HEK293 (cell line): ENCODE measurements at regions not wholly inside any gene's neighbourhood (a gene's known extent, or its start where the extent isn't known, plus 50 kb on each side); places are given as distances from the start of the nearest gene placed in this dataset.

Experiments
- CTCF ChIA-PET: fragments of 350-600 bp; formaldehyde crosslinking; extraction: SDS; loops from one replicate; lab custom pipeline; 2021; ENCODE audit warnings: antibody characterized with exemption; lab: Yijun Ruan, JAX
- POLR2A ChIA-PET: fragments of 300-600 bp; formaldehyde crosslinking; extraction: SDS; loops from one replicate; lab custom pipeline; 2020; ENCODE audit warnings: antibody characterized with exemption, inconsistent platforms; lab: Yijun Ruan, JAX
- H3K27ac ChIP-seq: fragments of 200-500 bp; sonication (Bioruptor generic); 2 replicates; pipeline ENCODE4 v1.5.1; 2014; ENCODE audit warnings: low read depth, low read length, control low read depth, inconsistent platforms; ENCODE audit errors: extremely low read depth
- H3K36me3 ChIP-seq, 2 experiments: fragments of 200-500 bp in 1 of 2; sonication (Bioruptor generic) in 1 of 2; 1 replicate in 1 of 2; 2 replicates in 1 of 2; pipeline ENCODE4 v1.5.1; 2014 to 2017; ENCODE audit warnings: inconsistent platforms in 2 of 2, low read length in 2 of 2; ENCODE audit not compliant: control insufficient read depth in 2 of 2, insufficient read depth in 1 of 2
- H3K4me1 ChIP-seq: fragments of 200-500 bp; sonication (Bioruptor generic); 2 replicates; pipeline ENCODE4 v1.5.1; 2014; ENCODE audit warnings: mild to moderate bottlenecking, low read length, inconsistent platforms; ENCODE audit not compliant: control insufficient read depth, insufficient read depth
- H3K4me3 ChIP-seq: 2 replicates; pipeline ENCODE4 v1.5.1; 2011; ENCODE audit warnings: low read depth, mild to moderate bottlenecking, control low read depth, low read length, moderate library complexity
- H3K9me3 ChIP-seq: fragments of 200-500 bp; sonication (Bioruptor generic); 2 replicates; pipeline ENCODE4 v1.5.1; 2014; ENCODE audit warnings: low read depth, low read length, inconsistent platforms; ENCODE audit not compliant: control insufficient read depth, insufficient read depth
- MZF1 ChIP-seq: fragments of 450-650 bp; formaldehyde crosslinking; IDR thresholded peaks from 2 replicates; pipeline ENCODE4 v1.5.1; 2017; ENCODE audit warnings: missing biosample characterization, missing genetic modification characterization, borderline replicate concordance
- SCRT1 ChIP-seq: fragments of 450-650 bp; formaldehyde crosslinking; IDR thresholded peaks from 2 replicates; pipeline ENCODE4 v1.5.1; 2016; ENCODE audit warnings: missing biosample characterization, missing genetic modification characterization, borderline replicate concordance
- SP3 ChIP-seq: fragments of 450-650 bp; formaldehyde crosslinking; IDR thresholded peaks from 2 replicates; pipeline ENCODE4 v1.5.1; 2016; ENCODE audit warnings: missing biosample characterization, missing genetic modification characterization
- ZBTB7A ChIP-seq: fragments of 450-650 bp; formaldehyde crosslinking; IDR thresholded peaks from 2 replicates; pipeline ENCODE4 v1.5.1; 2016; ENCODE audit warnings: low read depth, missing biosample characterization, missing genetic modification characterization
- ZFP3 ChIP-seq: fragments of 450-650 bp; formaldehyde crosslinking; IDR thresholded peaks from 2 replicates; pipeline ENCODE4 v1.5.1; 2016; ENCODE audit warnings: low read depth, missing biosample characterization, missing genetic modification characterization
- ZNF140 ChIP-seq: fragments of 450-650 bp; formaldehyde crosslinking; IDR thresholded peaks from 2 replicates; pipeline ENCODE4 v1.5.1; 2016; ENCODE audit warnings: missing biosample characterization, missing genetic modification characterization
- ZNF211 ChIP-seq: fragments of 450-650 bp; formaldehyde crosslinking; IDR thresholded peaks from 2 replicates; pipeline ENCODE4 v1.5.1; 2016; ENCODE audit warnings: low read depth, missing biosample characterization, missing genetic modification characterization
- ZNF404 ChIP-seq: fragments of 450-650 bp; formaldehyde crosslinking; IDR thresholded peaks from 2 replicates; pipeline ENCODE4 v1.5.1; 2017; ENCODE audit warnings: missing biosample characterization, missing genetic modification characterization
- ZNF416 ChIP-seq: fragments of 450-650 bp; formaldehyde crosslinking; IDR thresholded peaks from 2 replicates; pipeline ENCODE4 v1.5.1; 2016; ENCODE audit warnings: missing biosample characterization, missing genetic modification characterization
- ZNF473 ChIP-seq: fragments of 450-650 bp; formaldehyde crosslinking; IDR thresholded peaks from 2 replicates; pipeline ENCODE4 v1.5.1; 2017; ENCODE audit warnings: missing biosample characterization, missing genetic modification characterization
- ZNF548 ChIP-seq: fragments of 450-650 bp; formaldehyde crosslinking; IDR thresholded peaks from 2 replicates; pipeline ENCODE4 v1.5.1; 2016; ENCODE audit warnings: missing biosample characterization, missing genetic modification characterization
- ZNF660 ChIP-seq: fragments of 450-650 bp; IDR thresholded peaks from 2 replicates; pipeline ENCODE4 v1.5.1; 2018; ENCODE audit warnings: missing biosample characterization, mild to moderate bottlenecking, missing genetic modification characterization
- ZNF677 ChIP-seq: fragments of 450-650 bp; IDR thresholded peaks from 2 replicates; pipeline ENCODE4 v1.5.0; 2018; ENCODE audit warnings: missing biosample characterization, mild to moderate bottlenecking, missing genetic modification characterization, moderate library complexity
- TF ChIP-seq, protein P1 (sequence below): fragments of 450-650 bp; formaldehyde crosslinking; IDR thresholded peaks from 2 replicates; pipeline ENCODE4 v1.5.1; 2016; ENCODE audit warnings: missing biosample characterization, missing genetic modification characterization
- TF ChIP-seq, protein P2 (sequence below): fragments of 450-650 bp; formaldehyde crosslinking; IDR thresholded peaks from 2 replicates; pipeline ENCODE4 v1.5.1; 2016; ENCODE audit warnings: missing biosample characterization, missing genetic modification characterization, borderline replicate concordance
- TF ChIP-seq, protein P3 (sequence below): fragments of 450-650 bp; formaldehyde crosslinking; IDR thresholded peaks from 2 replicates; pipeline ENCODE4 v1.5.1; 2016; ENCODE audit warnings: missing biosample characterization, missing genetic modification characterization, borderline replicate concordance
- TF ChIP-seq, protein P4 (sequence below): fragments of 450-650 bp; formaldehyde crosslinking; IDR thresholded peaks from 2 replicates; pipeline ENCODE4 v1.5.1; 2016; ENCODE audit warnings: missing biosample characterization, missing genetic modification characterization
- TF ChIP-seq, protein P5 (sequence below): fragments of 450-650 bp; formaldehyde crosslinking; IDR thresholded peaks from 2 replicates; pipeline ENCODE4 v1.5.1; 2016; ENCODE audit warnings: missing biosample characterization, missing genetic modification characterization
- TF ChIP-seq, protein P6 (sequence below): fragments of 450-650 bp; formaldehyde crosslinking; IDR thresholded peaks from 2 replicates; pipeline ENCODE4 v1.5.1; 2016; ENCODE audit warnings: missing biosample characterization, missing genetic modification characterization

DNA sequence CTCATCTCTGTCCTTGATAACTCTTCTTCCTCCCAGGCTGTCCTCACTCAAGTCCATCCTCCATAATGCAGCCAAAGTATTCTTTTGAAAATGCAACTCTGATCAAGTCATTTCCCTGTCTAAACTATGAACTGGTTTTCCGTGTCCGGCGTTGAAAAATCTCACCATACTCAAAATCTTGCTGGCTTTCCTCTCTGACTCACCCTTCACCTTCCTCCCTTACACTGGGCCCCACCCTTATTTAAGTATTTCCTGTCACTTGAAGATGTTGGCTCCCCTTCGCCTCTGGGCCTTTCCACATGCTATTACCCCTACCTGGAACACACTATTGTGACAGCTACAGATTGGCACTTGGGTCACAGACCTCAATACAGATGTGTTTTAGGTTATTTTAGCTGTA, 515.6 kb downstream of the INHBA start (continued):
- no peak for TF ChIP-seq MZF1 (tag by site-specific recombination)
- no peak for TF ChIP-seq ZNF677
- TF ChIP-seq ZNF211 (tag by site-specific recombination) = no peak
- TF ChIP-seq ZNF404 = no peak
- TF ChIP-seq ZNF473 (tag by site-specific recombination) = no peak
- no peak for TF ChIP-seq ZFP3
- no peak for TF ChIP-seq SCRT1 (tag by site-specific recombination)
- TF ChIP-seq ZNF660 (tag by site-specific recombination) = no peak
- no peak for TF ChIP-seq ZBTB7A (tag by site-specific recombination)
- TF ChIP-seq ZNF416 (tag by site-specific recombination) = no peak
- no peak for TF ChIP-seq ZNF140 (tag by site-specific recombination)

DNA sequence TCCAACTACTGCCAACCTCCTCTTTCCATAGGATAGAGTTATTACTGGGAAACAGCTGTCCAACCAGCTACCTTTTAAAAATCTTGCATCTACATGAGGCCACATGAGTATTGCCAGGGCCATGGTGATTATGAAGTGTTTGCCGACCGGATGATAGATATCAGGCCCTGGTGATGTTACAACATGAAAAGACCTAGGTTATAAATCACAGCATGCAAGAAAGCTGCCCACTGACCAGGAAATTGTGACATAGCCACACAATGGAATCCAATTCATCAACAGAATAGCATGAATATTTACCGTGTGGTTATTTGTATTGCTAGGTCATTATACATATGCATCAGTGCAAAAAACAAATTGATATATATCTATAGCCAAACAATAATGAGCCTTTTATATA, 517.0 kb downstream of the INHBA start:
- CTCF ChIA-PET = interaction anchor here (0.7 kb wide), 1 partner anchor 105 kb away, joined by 3 read pairs; no protein-coding TSS in a partner anchor
- H3K9me3 ChIP-seq = no peaks in the 10 kb centered on the region
- POLR2A ChIA-PET = no interaction called here
- no peak overlapping the region for H3K4me3 ChIP-seq
- no peaks in the 10 kb centered on the region for H3K36me3 ChIP-seq
- no peak for TF ChIP-seq SP3
- TF ChIP-seq, protein P1, sequence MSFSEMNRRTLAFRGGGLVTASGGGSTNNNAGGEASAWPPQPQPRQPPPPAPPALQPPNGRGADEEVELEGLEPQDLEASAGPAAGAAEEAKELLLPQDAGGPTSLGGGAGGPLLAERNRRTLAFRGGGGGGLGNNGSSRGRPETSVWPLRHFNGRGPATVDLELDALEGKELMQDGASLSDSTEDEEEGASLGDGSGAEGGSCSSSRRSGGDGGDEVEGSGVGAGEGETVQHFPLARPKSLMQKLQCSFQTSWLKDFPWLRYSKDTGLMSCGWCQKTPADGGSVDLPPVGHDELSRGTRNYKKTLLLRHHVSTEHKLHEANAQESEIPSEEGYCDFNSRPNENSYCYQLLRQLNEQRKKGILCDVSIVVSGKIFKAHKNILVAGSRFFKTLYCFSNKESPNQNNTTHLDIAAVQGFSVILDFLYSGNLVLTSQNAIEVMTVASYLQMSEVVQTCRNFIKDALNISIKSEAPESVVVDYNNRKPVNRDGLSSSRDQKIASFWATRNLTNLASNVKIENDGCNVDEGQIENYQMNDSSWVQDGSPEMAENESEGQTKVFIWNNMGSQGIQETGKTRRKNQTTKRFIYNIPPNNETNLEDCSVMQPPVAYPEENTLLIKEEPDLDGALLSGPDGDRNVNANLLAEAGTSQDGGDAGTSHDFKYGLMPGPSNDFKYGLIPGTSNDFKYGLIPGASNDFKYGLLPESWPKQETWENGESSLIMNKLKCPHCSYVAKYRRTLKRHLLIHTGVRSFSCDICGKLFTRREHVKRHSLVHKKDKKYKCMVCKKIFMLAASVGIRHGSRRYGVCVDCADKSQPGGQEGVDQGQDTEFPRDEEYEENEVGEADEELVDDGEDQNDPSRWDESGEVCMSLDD = no peak
- TF ChIP-seq, protein P2, sequence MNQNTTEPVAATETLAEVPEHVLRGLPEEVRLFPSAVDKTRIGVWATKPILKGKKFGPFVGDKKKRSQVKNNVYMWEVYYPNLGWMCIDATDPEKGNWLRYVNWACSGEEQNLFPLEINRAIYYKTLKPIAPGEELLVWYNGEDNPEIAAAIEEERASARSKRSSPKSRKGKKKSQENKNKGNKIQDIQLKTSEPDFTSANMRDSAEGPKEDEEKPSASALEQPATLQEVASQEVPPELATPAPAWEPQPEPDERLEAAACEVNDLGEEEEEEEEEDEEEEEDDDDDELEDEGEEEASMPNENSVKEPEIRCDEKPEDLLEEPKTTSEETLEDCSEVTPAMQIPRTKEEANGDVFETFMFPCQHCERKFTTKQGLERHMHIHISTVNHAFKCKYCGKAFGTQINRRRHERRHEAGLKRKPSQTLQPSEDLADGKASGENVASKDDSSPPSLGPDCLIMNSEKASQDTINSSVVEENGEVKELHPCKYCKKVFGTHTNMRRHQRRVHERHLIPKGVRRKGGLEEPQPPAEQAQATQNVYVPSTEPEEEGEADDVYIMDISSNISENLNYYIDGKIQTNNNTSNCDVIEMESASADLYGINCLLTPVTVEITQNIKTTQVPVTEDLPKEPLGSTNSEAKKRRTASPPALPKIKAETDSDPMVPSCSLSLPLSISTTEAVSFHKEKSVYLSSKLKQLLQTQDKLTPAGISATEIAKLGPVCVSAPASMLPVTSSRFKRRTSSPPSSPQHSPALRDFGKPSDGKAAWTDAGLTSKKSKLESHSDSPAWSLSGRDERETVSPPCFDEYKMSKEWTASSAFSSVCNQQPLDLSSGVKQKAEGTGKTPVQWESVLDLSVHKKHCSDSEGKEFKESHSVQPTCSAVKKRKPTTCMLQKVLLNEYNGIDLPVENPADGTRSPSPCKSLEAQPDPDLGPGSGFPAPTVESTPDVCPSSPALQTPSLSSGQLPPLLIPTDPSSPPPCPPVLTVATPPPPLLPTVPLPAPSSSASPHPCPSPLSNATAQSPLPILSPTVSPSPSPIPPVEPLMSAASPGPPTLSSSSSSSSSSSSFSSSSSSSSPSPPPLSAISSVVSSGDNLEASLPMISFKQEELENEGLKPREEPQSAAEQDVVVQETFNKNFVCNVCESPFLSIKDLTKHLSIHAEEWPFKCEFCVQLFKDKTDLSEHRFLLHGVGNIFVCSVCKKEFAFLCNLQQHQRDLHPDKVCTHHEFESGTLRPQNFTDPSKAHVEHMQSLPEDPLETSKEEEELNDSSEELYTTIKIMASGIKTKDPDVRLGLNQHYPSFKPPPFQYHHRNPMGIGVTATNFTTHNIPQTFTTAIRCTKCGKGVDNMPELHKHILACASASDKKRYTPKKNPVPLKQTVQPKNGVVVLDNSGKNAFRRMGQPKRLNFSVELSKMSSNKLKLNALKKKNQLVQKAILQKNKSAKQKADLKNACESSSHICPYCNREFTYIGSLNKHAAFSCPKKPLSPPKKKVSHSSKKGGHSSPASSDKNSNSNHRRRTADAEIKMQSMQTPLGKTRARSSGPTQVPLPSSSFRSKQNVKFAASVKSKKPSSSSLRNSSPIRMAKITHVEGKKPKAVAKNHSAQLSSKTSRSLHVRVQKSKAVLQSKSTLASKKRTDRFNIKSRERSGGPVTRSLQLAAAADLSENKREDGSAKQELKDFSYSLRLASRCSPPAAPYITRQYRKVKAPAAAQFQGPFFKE = no peak
- TF ChIP-seq, protein P3, sequence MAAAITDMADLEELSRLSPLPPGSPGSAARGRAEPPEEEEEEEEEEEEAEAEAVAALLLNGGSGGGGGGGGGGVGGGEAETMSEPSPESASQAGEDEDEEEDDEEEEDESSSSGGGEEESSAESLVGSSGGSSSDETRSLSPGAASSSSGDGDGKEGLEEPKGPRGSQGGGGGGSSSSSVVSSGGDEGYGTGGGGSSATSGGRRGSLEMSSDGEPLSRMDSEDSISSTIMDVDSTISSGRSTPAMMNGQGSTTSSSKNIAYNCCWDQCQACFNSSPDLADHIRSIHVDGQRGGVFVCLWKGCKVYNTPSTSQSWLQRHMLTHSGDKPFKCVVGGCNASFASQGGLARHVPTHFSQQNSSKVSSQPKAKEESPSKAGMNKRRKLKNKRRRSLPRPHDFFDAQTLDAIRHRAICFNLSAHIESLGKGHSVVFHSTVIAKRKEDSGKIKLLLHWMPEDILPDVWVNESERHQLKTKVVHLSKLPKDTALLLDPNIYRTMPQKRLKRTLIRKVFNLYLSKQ = no peak
- TF ChIP-seq, protein P4, sequence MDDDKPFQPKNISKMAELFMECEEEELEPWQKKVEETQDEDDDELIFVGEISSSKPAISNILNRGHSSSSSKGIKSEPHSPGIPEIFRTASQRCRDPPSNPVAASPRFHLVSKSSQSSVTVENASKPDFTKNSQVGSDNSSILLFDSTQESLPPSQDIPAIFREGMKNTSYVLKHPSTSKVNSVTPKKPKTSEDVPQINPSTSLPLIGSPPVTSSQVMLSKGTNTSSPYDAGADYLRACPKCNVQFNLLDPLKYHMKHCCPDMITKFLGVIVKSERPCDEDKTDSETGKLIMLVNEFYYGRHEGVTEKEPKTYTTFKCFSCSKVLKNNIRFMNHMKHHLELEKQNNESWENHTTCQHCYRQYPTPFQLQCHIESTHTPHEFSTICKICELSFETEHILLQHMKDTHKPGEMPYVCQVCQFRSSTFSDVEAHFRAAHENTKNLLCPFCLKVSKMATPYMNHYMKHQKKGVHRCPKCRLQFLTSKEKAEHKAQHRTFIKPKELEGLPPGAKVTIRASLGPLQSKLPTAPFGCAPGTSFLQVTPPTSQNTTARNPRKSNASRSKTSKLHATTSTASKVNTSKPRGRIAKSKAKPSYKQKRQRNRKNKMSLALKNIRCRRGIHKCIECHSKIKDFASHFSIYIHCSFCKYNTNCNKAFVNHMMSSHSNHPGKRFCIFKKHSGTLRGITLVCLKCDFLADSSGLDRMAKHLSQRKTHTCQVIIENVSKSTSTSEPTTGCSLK (tag by site-specific recombination) = no peak
- TF ChIP-seq, protein P5, sequence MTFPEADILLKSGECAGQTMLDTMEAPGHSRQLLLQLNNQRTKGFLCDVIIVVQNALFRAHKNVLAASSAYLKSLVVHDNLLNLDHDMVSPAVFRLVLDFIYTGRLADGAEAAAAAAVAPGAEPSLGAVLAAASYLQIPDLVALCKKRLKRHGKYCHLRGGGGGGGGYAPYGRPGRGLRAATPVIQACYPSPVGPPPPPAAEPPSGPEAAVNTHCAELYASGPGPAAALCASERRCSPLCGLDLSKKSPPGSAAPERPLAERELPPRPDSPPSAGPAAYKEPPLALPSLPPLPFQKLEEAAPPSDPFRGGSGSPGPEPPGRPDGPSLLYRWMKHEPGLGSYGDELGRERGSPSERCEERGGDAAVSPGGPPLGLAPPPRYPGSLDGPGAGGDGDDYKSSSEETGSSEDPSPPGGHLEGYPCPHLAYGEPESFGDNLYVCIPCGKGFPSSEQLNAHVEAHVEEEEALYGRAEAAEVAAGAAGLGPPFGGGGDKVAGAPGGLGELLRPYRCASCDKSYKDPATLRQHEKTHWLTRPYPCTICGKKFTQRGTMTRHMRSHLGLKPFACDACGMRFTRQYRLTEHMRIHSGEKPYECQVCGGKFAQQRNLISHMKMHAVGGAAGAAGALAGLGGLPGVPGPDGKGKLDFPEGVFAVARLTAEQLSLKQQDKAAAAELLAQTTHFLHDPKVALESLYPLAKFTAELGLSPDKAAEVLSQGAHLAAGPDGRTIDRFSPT (tag by site-specific recombination) = no peak
- TF ChIP-seq, protein P6, sequence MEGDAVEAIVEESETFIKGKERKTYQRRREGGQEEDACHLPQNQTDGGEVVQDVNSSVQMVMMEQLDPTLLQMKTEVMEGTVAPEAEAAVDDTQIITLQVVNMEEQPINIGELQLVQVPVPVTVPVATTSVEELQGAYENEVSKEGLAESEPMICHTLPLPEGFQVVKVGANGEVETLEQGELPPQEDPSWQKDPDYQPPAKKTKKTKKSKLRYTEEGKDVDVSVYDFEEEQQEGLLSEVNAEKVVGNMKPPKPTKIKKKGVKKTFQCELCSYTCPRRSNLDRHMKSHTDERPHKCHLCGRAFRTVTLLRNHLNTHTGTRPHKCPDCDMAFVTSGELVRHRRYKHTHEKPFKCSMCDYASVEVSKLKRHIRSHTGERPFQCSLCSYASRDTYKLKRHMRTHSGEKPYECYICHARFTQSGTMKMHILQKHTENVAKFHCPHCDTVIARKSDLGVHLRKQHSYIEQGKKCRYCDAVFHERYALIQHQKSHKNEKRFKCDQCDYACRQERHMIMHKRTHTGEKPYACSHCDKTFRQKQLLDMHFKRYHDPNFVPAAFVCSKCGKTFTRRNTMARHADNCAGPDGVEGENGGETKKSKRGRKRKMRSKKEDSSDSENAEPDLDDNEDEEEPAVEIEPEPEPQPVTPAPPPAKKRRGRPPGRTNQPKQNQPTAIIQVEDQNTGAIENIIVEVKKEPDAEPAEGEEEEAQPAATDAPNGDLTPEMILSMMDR (tag by site-specific recombination) = no peak
- TF ChIP-seq ZNF548 (tag by site-specific recombination) = no peak
- no peak overlapping the region for H3K27ac ChIP-seq
- 0 out of 2 replicates have a peak, but pooled peaks cover 2% of the 10 kb centered on the region for H3K4me1 ChIP-seq
